OCI-LY1 (cell line): ENCODE measurements at regions not wholly inside any gene's neighbourhood (a gene's known extent, or its start where the extent isn't known, plus 50 kb on each side); places are given as distances from the start of the nearest gene placed in this dataset.

Source experiments
- CTCF ChIP-seq: fragments of 200-600 bp; sonication (generic), shearing (Covaris generic); IDR thresholded peaks from 2 replicates; pipeline ENCODE4 v1.5.1; 2017; ENCODE audit warnings: mild to moderate bottlenecking, antibody characterized with exemption, low read length, moderate library complexity, mixed read lengths
- EZH2 ChIP-seq: fragments of 200-600 bp; sonication (generic), shearing (Covaris generic); IDR thresholded peaks from 2 replicates; pipeline ENCODE4 v1.8.0; 2017; ENCODE audit warnings: borderline replicate concordance, mixed run types, mild to moderate bottlenecking, antibody characterized with exemption, low read length, moderate library complexity, mixed read lengths

GRCh38 chr3:162994165-162994564, 1497.6 kb downstream of the OTOL1 start:
- TF ChIP-seq CTCF (no peak), EZH2 (no peak)
